ENCODE measurements at regions not wholly inside any gene's neighbourhood (a gene's known extent, or its start where the extent isn't known, plus 50 kb on each side); places are given as distances from the start of the nearest gene placed in this dataset.

- TF ChIP-seq CTCF (IDR thresholded peaks at IDR 0.05), result no peak
- no peak for TF ChIP-seq POLR2A (IDR thresholded peaks at IDR 0.05)
Observed at GRCh38 chr6:91718198-91718597, 1131.3 kb upstream of the MAP3K7 start.
